ENCODE measurements at regions not wholly inside any gene's neighbourhood (a gene's known extent, or its start where the extent isn't known, plus 50 kb on each side); places are given as distances from the start of the nearest gene placed in this dataset.

- DNase-seq (ENCODE audit: low read depth, low spot score) (no peak), FAIRE-seq (no peak)
- intact Hi-C loops (cut with micrococcal nuclease) = no loop called here
- Histone ChIP-seq H3K9me1 (replicated peaks; ENCODE audit: control insufficient read depth, extremely low read depth, insufficient read depth, low read length) (no peaks in the 10 kb centered on the region), H3K4me3 (replicated peaks in 1 of 3; ENCODE audit: insufficient read depth in 1 of 3, low read depth in 1 of 3, low read length in 3 of 3) (no peak overlapping the region), H3K9me3 (replicated peaks; ENCODE audit: control insufficient read depth, insufficient read depth, low read length) (no peaks in the 10 kb centered on the region), H3K36me3 (ENCODE audit: control insufficient read depth in 2 of 2, extremely low read depth in 1 of 2, insufficient read depth in 2 of 2, low read length in 2 of 2) (no peaks in the 10 kb centered on the region), H3K27me3 (ENCODE audit: control insufficient read depth in 2 of 2, insufficient read depth in 2 of 2, low read length in 2 of 2) (no peaks in the 10 kb centered on the region), H3K4me2 (ENCODE audit: insufficient read depth, low read length) (no peak overlapping the region), H3K4me1 (ENCODE audit: control insufficient read depth, extremely low read depth, insufficient read depth, low read length) (no peaks in the 10 kb centered on the region), H3K79me2 (ENCODE audit: control insufficient read depth, insufficient read depth, low read length) (no peaks in the 10 kb centered on the region), H3K9ac (replicated peaks; ENCODE audit: extremely low read depth, insufficient read depth, low read length) (no peak overlapping the region), H3K27ac (ENCODE audit: insufficient read depth, low read depth, low read length) (no peak overlapping the region), H4K20me1 (replicated peaks; ENCODE audit: control insufficient read depth, extremely low read depth, insufficient read depth, low read length) (no peaks in the 10 kb centered on the region), H2AFZ (ENCODE audit: low read depth, low read length) (no peak overlapping the region)
- ChIA-PET POLR2A (no interaction called here), CTCF (no interaction called here)
- no TSS peak for BruUV-seq (replicated peaks)
- dilution Hi-C loops (cut with MboI; ENCODE audit: extremely low pct_ligation_motif_present, low sequenced_read_pairs) = no loop called here
- no peak for TF ChIP-seq GATA2 (IDR thresholded peaks at IDR 0.05; ENCODE audit: insufficient read depth, insufficient read length, low read depth, low read length)
- no peak for TF ChIP-seq FOS (IDR thresholded peaks at IDR 0.05; ENCODE audit: borderline replicate concordance, insufficient read depth, low read length)
- no peak for TF ChIP-seq POLR2A (IDR thresholded peaks at IDR 0.05; ENCODE audit: low read depth, low read length)
- TF ChIP-seq CTCF (IDR thresholded peaks at IDR 0.05; ENCODE audit: extremely low read depth in 1 of 2, insufficient read depth in 1 of 2, low read depth in 1 of 2, low read length in 2 of 2) = no peak
- TF ChIP-seq EZH2 (IDR thresholded peaks at IDR 0.05; ENCODE audit: borderline replicate concordance, low read depth, low read length, severe bottlenecking) = no peak
- TF ChIP-seq MYC (IDR thresholded peaks at IDR 0.05; ENCODE audit: low read depth, low read length) = no peak
- no peak for TF ChIP-seq JUN (IDR thresholded peaks at IDR 0.05; ENCODE audit: borderline replicate concordance, insufficient read depth, insufficient read length, low read depth)
- TF ChIP-seq POLR2AphosphoS5 (IDR thresholded peaks at IDR 0.05; ENCODE audit: insufficient read depth, low read depth, low read length) = no peak
- TF ChIP-seq, protein P1, sequence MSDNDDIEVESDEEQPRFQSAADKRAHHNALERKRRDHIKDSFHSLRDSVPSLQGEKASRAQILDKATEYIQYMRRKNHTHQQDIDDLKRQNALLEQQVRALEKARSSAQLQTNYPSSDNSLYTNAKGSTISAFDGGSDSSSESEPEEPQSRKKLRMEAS (IDR thresholded peaks at IDR 0.05; ENCODE audit: insufficient read depth, insufficient read length) = no peak
Observed at GRCh38 chr15:29550834-29551465, 271.3 kb downstream of the TJP1 start.
